GM12878 (cell line): ENCODE measurements at regions not wholly inside any gene's neighbourhood (a gene's known extent, or its start where the extent isn't known, plus 50 kb on each side); places are given as distances from the start of the nearest gene placed in this dataset.

ENCODE experiments used
- ATAC-seq: fragments of 200-7000 bp; cut with Tn5 transposase; 3 replicates; pipeline ENCODE4 v1.9.1; 2020; ENCODE audit warnings: mild to moderate bottlenecking, moderate library complexity
- BruUV-seq: library from RNA; stranded (reverse); fragments of 400-500 nt; replicated peaks from 2 replicates; lab custom pipeline; 2021; lab: Mats Ljungman, UMichigan
- CTCF ChIA-PET: fragments of 300-600 bp; sonication (Branson Sonifier 250); formaldehyde crosslinking; extraction: SDS; loops from one replicate; lab custom pipeline; 2021; ENCODE audit warnings: inconsistent platforms; lab: Yijun Ruan, JAX
- POLR2A ChIA-PET: fragments of 350-600 bp; formaldehyde crosslinking; extraction: SDS; loops from one replicate; lab custom pipeline; 2021; ENCODE audit warnings: inconsistent platforms; lab: Charles Lee
- RAD21 ChIA-PET: fragments of 300-600 bp; sonication (Branson Sonifier 250); formaldehyde crosslinking; loops from one replicate; lab custom pipeline; 2023; ENCODE audit warnings: antibody characterized with exemption; ENCODE audit not compliant: unreplicated experiment; lab: Charles Lee
- SMC1A ChIA-PET: fragments of 300-600 bp; sonication (Branson Sonifier 250); formaldehyde crosslinking; loops from one replicate; lab custom pipeline; 2023; ENCODE audit not compliant: unreplicated experiment, uncharacterized antibody; lab: Charles Lee
- DNase-seq: peaks from one replicate; pipeline ENCODE4 v3.0.0-alpha.2; 2011; ENCODE audit warnings: low read depth, low spot score
- FAIRE-seq: peaks from 3 replicates; lab custom pipeline; 2011; peaks lifted over from hg19 to GRCh38; lab: Jason Lieb, UNC
- H2AFZ ChIP-seq: 2 replicates; pipeline ENCODE4 v1.6.0; 2011; ENCODE audit warnings: low read depth, low read length, control low read depth; ENCODE audit not compliant: control insufficient read depth
- H3K27ac ChIP-seq: 2 replicates; pipeline ENCODE4 v1.5.1; 2011; ENCODE audit warnings: control low read depth; ENCODE audit not compliant: control insufficient read depth, insufficient read depth
- H3K27me3 ChIP-seq, 2 experiments: replicated peaks in 1 of 2; 2 replicates each; pipeline versions ENCODE4 v1.6.0 to v1.6.1; 2011; ENCODE audit warnings: low read length in 1 of 2; ENCODE audit not compliant: control insufficient read depth in 2 of 2, insufficient read depth in 2 of 2
- H3K36me3 ChIP-seq, 2 experiments: 2 replicates each; pipeline ENCODE4 v1.5.1; 2011; ENCODE audit warnings: low read length in 1 of 2; ENCODE audit not compliant: control insufficient read depth in 2 of 2, insufficient read depth in 2 of 2
- H3K4me1 ChIP-seq: 2 replicates; pipeline ENCODE4 v1.6.1; 2011; ENCODE audit warnings: mild to moderate bottlenecking, low read length, moderate library complexity, mixed read lengths; ENCODE audit not compliant: control insufficient read depth, insufficient read depth
- H3K4me2 ChIP-seq: 2 replicates; pipeline ENCODE4 v1.6.0; 2011; ENCODE audit warnings: control low read depth; ENCODE audit not compliant: control insufficient read depth, insufficient read depth
- H3K4me3 ChIP-seq: fragments of 200-600 bp; sonication (generic); 2 replicates; pipeline ENCODE4 v1.5.1; 2016
- H3K79me2 ChIP-seq: 2 replicates; pipeline ENCODE4 v1.6.0; 2011; ENCODE audit warnings: low read length; ENCODE audit not compliant: control insufficient read depth, insufficient read depth
- H3K9ac ChIP-seq: 2 replicates; pipeline ENCODE4 v1.8.0; 2011; ENCODE audit warnings: low read length, control low read depth, mixed read lengths; ENCODE audit not compliant: control insufficient read depth, insufficient read depth
- H3K9me3 ChIP-seq: replicated peaks from 3 replicates; pipeline ENCODE4 v1.5.1; 2011; ENCODE audit warnings: mild to moderate bottlenecking, low read length; ENCODE audit not compliant: control insufficient read depth, insufficient read depth
- H4K20me1 ChIP-seq: 2 replicates; pipeline ENCODE4 v1.6.0; 2011; ENCODE audit not compliant: control insufficient read depth, insufficient read depth
- ASH2L ChIP-seq: fragments of 300-600, 200-600 bp; sonication (generic); IDR thresholded peaks from 2 replicates; pipeline ENCODE4 v1.6.1; 2017; ENCODE audit warnings: low read depth, mild to moderate bottlenecking, borderline replicate concordance
- BCL11A ChIP-seq: IDR thresholded peaks from 2 replicates; pipeline ENCODE4 v1.6.1; 2011; ENCODE audit warnings: low read depth, low read length
- NFYB ChIP-seq: IDR thresholded peaks from 2 replicates; pipeline ENCODE4 v1.6.1; 2011; ENCODE audit warnings: low read depth, mild to moderate bottlenecking, low read length, improper control_type of control experiment, moderate library complexity; ENCODE audit not compliant: insufficient read depth
- SMAD5 ChIP-seq: IDR thresholded peaks from 2 replicates; pipeline ENCODE4 v1.6.1; 2016; ENCODE audit warnings: antibody characterized with exemption, low read depth
- WRNIP1 ChIP-seq: IDR thresholded peaks from 2 replicates; pipeline ENCODE4 v1.6.1; 2011; ENCODE audit warnings: low read depth, low read length, improper control_type of control experiment, borderline replicate concordance
- ZNF207 ChIP-seq: fragments of 450-650 bp; IDR thresholded peaks from 2 replicates; pipeline ENCODE4 v1.6.1; 2014; ENCODE audit warnings: antibody characterized with exemption, mild to moderate bottlenecking, borderline replicate concordance
- WGBS: methylation state at CpG from one replicate; pipeline ENCODE4 v1.1.6; 2016; ENCODE audit warnings: low lambda C conversion rate; ENCODE audit not compliant: insufficient replicate concordance, insufficient coverage; ENCODE audit errors: missing lambda C conversion rate; 5-methylcytosine and 5-hydroxymethylcytosine counted together
- in situ Hi-C: fragments of 300-500 bp; cut with MboI; formaldehyde crosslinking; loops from 9 replicates; pipeline ENCODE4 v1.14.3; 2018; ENCODE audit warnings: mixed read lengths
- intact Hi-C: fragments of 100-400 bp; cut with micrococcal nuclease; formaldehyde crosslinking; loops from one replicate; pipeline ENCODE4 v1.14.2; 2022; ENCODE audit not compliant: unreplicated experiment
- TF ChIP-seq, protein P1 (sequence below): IDR thresholded peaks from 2 replicates; pipeline ENCODE4 v1.6.1; 2012; ENCODE audit warnings: low read depth, low read length, improper control_type of control experiment
- TF ChIP-seq, protein P2 (sequence below): IDR thresholded peaks from 2 replicates; pipeline ENCODE4 v1.6.1; 2011; ENCODE audit warnings: borderline replicate concordance, low read depth, mild to moderate bottlenecking, moderate library complexity, low read length; ENCODE audit not compliant: insufficient read depth, poor library complexity, severe bottlenecking
- TF ChIP-seq, protein P3 (sequence below): fragments of 450-650 bp; IDR thresholded peaks from 2 replicates; pipeline ENCODE4 v1.6.1; 2017; ENCODE audit warnings: mild to moderate bottlenecking, moderate library complexity

DNA sequence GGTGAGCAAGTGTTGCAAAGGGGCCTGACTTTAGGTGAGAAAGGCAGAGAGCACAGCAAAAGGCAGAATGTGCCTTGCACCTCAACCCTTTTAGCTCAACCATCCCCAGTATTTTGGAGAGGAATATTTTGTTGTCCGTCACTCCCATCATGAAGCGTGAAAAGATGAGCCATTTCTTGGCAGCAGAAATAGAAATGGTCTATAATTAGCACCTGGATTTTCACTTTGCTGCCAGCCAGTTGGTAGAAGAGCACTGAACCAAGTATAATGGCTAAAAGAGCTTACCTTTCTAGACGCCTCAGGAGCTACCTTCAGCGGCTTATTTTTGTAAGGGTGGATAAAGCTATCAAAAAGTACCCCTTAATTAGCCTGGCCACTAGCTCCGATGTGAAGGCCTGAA, 406.7 kb downstream of the OCA2 start:
- no peak for ATAC-seq
- ChIA-PET POLR2A (no interaction called here), SMC1A (interaction anchor here (0.6 kb wide), 1 partner anchor 128 kb away, joined by 3 read pairs; no protein-coding TSS in a partner anchor), RAD21 (no interaction called here), CTCF (no interaction called here)
- Histone ChIP-seq H3K4me3 (no peak overlapping the region), H3K79me2 (no peaks in the 10 kb centered on the region), H3K9ac (no peak overlapping the region), H3K9me3 (no peaks in the 10 kb centered on the region; the same call in 2 of the 3 replicates), H3K4me2 (no peak overlapping the region), H4K20me1 (no peaks in the 10 kb centered on the region), H3K36me3 (no peaks in the 10 kb centered on the region), H3K27ac (no peak overlapping the region), H3K4me1 (no peaks in the 10 kb centered on the region), H3K27me3 (no peaks in the 10 kb centered on the region), H2AFZ (no peak overlapping the region)
- in situ Hi-C loops (loop anchor here (5.0 kb wide), 1 partner anchor 50 kb away; no protein-coding TSS in a partner anchor), intact Hi-C loops (no loop called here)
- TF ChIP-seq, protein P1, sequence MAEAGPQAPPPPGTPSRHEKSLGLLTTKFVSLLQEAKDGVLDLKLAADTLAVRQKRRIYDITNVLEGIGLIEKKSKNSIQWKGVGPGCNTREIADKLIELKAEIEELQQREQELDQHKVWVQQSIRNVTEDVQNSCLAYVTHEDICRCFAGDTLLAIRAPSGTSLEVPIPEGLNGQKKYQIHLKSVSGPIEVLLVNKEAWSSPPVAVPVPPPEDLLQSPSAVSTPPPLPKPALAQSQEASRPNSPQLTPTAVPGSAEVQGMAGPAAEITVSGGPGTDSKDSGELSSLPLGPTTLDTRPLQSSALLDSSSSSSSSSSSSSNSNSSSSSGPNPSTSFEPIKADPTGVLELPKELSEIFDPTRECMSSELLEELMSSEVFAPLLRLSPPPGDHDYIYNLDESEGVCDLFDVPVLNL: no peak
- no peak for TF ChIP-seq ZNF207
- FAIRE-seq: no peak
- WGBS: 50% methylated on average over 5 of the region's 5 CpGs
- DNase-seq: no peak
- no TSS peak for BruUV-seq

DNA sequence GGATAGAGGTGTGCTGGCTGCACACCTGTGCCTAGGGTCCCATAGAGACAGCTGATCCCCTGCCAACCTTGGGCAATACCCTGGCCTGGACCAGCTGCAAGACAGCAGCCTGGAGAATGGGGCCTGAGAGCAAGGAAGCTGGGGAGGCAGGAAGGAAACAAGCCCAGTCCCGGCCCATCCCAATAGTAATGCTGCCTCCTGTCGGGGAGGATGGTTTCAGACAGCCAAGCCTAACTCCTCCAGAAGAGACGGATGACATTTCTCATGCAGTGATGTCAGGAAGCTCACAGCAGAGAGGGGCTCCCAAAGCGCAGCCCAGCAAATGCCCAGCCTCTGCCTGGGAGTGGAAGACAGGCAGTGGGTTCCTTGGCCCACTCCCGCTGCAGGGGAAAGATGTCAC, 408.8 kb downstream of the OCA2 start:
- in situ Hi-C loops: loop anchor here (5.0 kb wide), 1 partner anchor 48 kb away; no protein-coding TSS in a partner anchor
- no peaks in the 10 kb centered on the region for H3K4me1 ChIP-seq
- no peaks in the 10 kb centered on the region for H3K27me3 ChIP-seq
- no peak for FAIRE-seq
- ChIA-PET CTCF (no interaction called here), RAD21 (no interaction called here), POLR2A (no interaction called here), SMC1A (no interaction called here)
- ATAC-seq: no peak
- H4K20me1 ChIP-seq: no peaks in the 10 kb centered on the region
- H3K9ac ChIP-seq: no peak overlapping the region
- no peak overlapping the region for H2AFZ ChIP-seq
- H3K9me3 ChIP-seq: no peaks in the 10 kb centered on the region; the same call in 2 of the 3 replicates
- WGBS: 31% methylated on average over 5 of the region's 5 CpGs
- intact Hi-C loops: no loop called here
- H3K27ac ChIP-seq: no peak overlapping the region
- BruUV-seq: no TSS peak
- no peak overlapping the region for H3K4me3 ChIP-seq
- H3K36me3 ChIP-seq: no peaks in the 10 kb centered on the region
- no peak for TF ChIP-seq BCL11A
- TF ChIP-seq, protein P2, sequence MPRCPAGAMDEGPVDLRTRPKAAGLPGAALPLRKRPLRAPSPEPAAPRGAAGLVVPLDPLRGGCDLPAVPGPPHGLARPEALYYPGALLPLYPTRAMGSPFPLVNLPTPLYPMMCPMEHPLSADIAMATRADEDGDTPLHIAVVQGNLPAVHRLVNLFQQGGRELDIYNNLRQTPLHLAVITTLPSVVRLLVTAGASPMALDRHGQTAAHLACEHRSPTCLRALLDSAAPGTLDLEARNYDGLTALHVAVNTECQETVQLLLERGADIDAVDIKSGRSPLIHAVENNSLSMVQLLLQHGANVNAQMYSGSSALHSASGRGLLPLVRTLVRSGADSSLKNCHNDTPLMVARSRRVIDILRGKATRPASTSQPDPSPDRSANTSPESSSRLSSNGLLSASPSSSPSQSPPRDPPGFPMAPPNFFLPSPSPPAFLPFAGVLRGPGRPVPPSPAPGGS: no peak
- TF ChIP-seq WRNIP1: no peak
- no peak for TF ChIP-seq ASH2L
- TF ChIP-seq, protein P3, sequence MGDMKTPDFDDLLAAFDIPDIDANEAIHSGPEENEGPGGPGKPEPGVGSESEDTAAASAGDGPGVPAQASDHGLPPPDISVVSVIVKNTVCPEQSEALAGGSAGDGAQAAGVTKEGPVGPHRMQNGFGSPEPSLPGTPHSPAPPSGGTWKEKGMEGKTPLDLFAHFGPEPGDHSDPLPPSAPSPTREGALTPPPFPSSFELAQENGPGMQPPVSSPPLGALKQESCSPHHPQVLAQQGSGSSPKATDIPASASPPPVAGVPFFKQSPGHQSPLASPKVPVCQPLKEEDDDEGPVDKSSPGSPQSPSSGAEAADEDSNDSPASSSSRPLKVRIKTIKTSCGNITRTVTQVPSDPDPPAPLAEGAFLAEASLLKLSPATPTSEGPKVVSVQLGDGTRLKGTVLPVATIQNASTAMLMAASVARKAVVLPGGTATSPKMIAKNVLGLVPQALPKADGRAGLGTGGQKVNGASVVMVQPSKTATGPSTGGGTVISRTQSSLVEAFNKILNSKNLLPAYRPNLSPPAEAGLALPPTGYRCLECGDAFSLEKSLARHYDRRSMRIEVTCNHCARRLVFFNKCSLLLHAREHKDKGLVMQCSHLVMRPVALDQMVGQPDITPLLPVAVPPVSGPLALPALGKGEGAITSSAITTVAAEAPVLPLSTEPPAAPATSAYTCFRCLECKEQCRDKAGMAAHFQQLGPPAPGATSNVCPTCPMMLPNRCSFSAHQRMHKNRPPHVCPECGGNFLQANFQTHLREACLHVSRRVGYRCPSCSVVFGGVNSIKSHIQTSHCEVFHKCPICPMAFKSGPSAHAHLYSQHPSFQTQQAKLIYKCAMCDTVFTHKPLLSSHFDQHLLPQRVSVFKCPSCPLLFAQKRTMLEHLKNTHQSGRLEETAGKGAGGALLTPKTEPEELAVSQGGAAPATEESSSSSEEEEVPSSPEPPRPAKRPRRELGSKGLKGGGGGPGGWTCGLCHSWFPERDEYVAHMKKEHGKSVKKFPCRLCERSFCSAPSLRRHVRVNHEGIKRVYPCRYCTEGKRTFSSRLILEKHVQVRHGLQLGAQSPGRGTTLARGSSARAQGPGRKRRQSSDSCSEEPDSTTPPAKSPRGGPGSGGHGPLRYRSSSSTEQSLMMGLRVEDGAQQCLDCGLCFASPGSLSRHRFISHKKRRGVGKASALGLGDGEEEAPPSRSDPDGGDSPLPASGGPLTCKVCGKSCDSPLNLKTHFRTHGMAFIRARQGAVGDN: no peak
- no peak for TF ChIP-seq SMAD5
- no peak for TF ChIP-seq NFYB
- no peaks in the 10 kb centered on the region for H3K79me2 ChIP-seq
- no peak for DNase-seq
- H3K4me2 ChIP-seq: no peak overlapping the region
